ENCODE measurements at regions not wholly inside any gene's neighbourhood (a gene's known extent, or its start where the extent isn't known, plus 50 kb on each side); places are given as distances from the start of the nearest gene placed in this dataset.
"Not testable (repeated sequence)": the region's sequence is repeated elsewhere in the genome, so short reads cannot be mapped to it uniquely, and the experiment has no call there.

GRCh38 chr10:3881622-3882021 is 96.6 kb upstream of the KLF6 start:
- DNase-seq: no peak

GRCh38 chr10:3879073-3879472 is 94.1 kb upstream of the KLF6 start:
- no peak for DNase-seq

GRCh38 chr10:3877211-3878000 is 92.4 kb upstream of the KLF6 start:
- no peak for DNase-seq

GRCh38 chr10:3876350-3876962 is 91.4 kb upstream of the KLF6 start:
- DNase-seq: no peak

GRCh38 chr10:3875842-3876235 is 90.8 kb upstream of the KLF6 start:
- no peak for DNase-seq

GRCh38 chr10:3874990-3875841 is 90.2 kb upstream of the KLF6 start:
- no peak for DNase-seq

GRCh38 chr10:3874610-3874989 is 89.6 kb upstream of the KLF6 start:
- DNase-seq: not testable (repeated sequence)

- DNase-seq: no peak
Measured at GRCh38 chr10:3873728-3874461, 88.9 kb upstream of the KLF6 start.

GRCh38 chr10:3872712-3873329 is 87.8 kb upstream of the KLF6 start:
- DNase-seq: no peak

GRCh38 chr10:3871424-3871996 is 86.5 kb upstream of the KLF6 start:
- DNase-seq: no peak

GRCh38 chr10:3869036-3869435 is 84.0 kb upstream of the KLF6 start:
- DNase-seq: no peak

- DNase-seq: no peak
Measured at GRCh38 chr10:3868271-3868664, 83.3 kb upstream of the KLF6 start.

- DNase-seq: no peak
Measured at GRCh38 chr10:3867454-3868270, 82.7 kb upstream of the KLF6 start.

- no peak for DNase-seq
Measured at GRCh38 chr10:3866332-3866731, 81.3 kb upstream of the KLF6 start.

- no peak for DNase-seq
Measured at GRCh38 chr10:3865565-3865964, 80.6 kb upstream of the KLF6 start.

GRCh38 chr10:3861795-3862194 is 76.8 kb upstream of the KLF6 start:
- no peak for DNase-seq

GRCh38 chr10:3858051-3858845 is 73.2 kb upstream of the KLF6 start:
- no peak for DNase-seq

GRCh38 chr10:3857318-3857717 is 72.3 kb upstream of the KLF6 start:
- DNase-seq: no peak

GRCh38 chr10:3856593-3856992 is 71.6 kb upstream of the KLF6 start:
- DNase-seq: no peak

GRCh38 chr10:3853547-3854303 is 68.7 kb upstream of the KLF6 start:
- DNase-seq: no peak

Data from activated CD4-positive, CD25-positive, alpha-beta regulatory T cell treated with anti-CD3 and anti-CD28 coated beads, Interleukin-2, amount 50 U/mL, for 72 hours (primary cell).